Type B pancreatic cell (in vitro differentiated cells): ENCODE measurements at regions not wholly inside any gene's neighbourhood (a gene's known extent, or its start where the extent isn't known, plus 50 kb on each side); places are given as distances from the start of the nearest gene placed in this dataset.
A peak's percentile ranks its signal among the peaks of the same experiment; 100 is the strongest.
"Not testable (repeated sequence)": the region's sequence is repeated elsewhere in the genome, so short reads cannot be mapped to it uniquely, and the experiment has no call there.

Experiments used
- DNase-seq: peaks from one replicate; pipeline ENCODE4 v3.0.0; 2021; ENCODE audit warnings: mixed read lengths; ENCODE audit not compliant: unreplicated experiment; ENCODE audit errors: extremely low spot score
- H3K27ac Mint-ChIP-seq: 2 replicates; pipeline ENCODE4 v1.8.0; 2021; ENCODE audit warnings: mild to moderate bottlenecking, mixed read lengths
- H3K27me3 Mint-ChIP-seq: 2 replicates; pipeline ENCODE4 v1.8.0; 2021; ENCODE audit warnings: mixed read lengths
- H3K36me3 Mint-ChIP-seq: 2 replicates; pipeline ENCODE4 v1.8.0; 2021; ENCODE audit warnings: mixed read lengths
- H3K4me1 Mint-ChIP-seq: one replicate; pipeline ENCODE4 v1.8.0; 2021; ENCODE audit warnings: mixed read lengths; ENCODE audit not compliant: unreplicated experiment
- H3K4me3 Mint-ChIP-seq: 2 replicates; pipeline ENCODE4 v1.8.0; 2021; ENCODE audit warnings: mild to moderate bottlenecking, mixed read lengths
- H3K9me3 Mint-ChIP-seq: 2 replicates; pipeline ENCODE4 v1.8.0; 2021; ENCODE audit warnings: mixed read lengths
- TF ChIP-seq, protein P1 (sequence below): fragments of 200-600 bp; sonication (generic); conservative IDR thresholded peaks from 2 replicates; pipeline ENCODE4 v1.5.0; 2021; ENCODE audit warnings: antibody characterized with exemption, mild to moderate bottlenecking

- H3K9me3 Mint-ChIP-seq = no peaks in the 10 kb centered on the region
- H3K27me3 Mint-ChIP-seq = no peaks in the 10 kb centered on the region
- no peaks in the 10 kb centered on the region for H3K36me3 Mint-ChIP-seq
- no peak overlapping the region for H3K4me3 Mint-ChIP-seq
- TF ChIP-seq, protein P1, sequence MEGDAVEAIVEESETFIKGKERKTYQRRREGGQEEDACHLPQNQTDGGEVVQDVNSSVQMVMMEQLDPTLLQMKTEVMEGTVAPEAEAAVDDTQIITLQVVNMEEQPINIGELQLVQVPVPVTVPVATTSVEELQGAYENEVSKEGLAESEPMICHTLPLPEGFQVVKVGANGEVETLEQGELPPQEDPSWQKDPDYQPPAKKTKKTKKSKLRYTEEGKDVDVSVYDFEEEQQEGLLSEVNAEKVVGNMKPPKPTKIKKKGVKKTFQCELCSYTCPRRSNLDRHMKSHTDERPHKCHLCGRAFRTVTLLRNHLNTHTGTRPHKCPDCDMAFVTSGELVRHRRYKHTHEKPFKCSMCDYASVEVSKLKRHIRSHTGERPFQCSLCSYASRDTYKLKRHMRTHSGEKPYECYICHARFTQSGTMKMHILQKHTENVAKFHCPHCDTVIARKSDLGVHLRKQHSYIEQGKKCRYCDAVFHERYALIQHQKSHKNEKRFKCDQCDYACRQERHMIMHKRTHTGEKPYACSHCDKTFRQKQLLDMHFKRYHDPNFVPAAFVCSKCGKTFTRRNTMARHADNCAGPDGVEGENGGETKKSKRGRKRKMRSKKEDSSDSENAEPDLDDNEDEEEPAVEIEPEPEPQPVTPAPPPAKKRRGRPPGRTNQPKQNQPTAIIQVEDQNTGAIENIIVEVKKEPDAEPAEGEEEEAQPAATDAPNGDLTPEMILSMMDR = no peak
- DNase-seq = no peak
- H3K27ac Mint-ChIP-seq = no peak overlapping the region
- H3K4me1 Mint-ChIP-seq = peaks cover 23% of the 10 kb centered on the region
These were observed 111.5 kb upstream of the ZNF236 start for GRCh38 chr18:76710646-76711520.

GRCh38 chr18:76709659-76710645, 112.4 kb upstream of the ZNF236 start:
- Mint-ChIP-seq H3K27me3 (no peaks in the 10 kb centered on the region), H3K27ac (peak overlapping the region; percentile 4), H3K4me3 (no peak overlapping the region), H3K4me1 (peaks cover 17% of the 10 kb centered on the region), H3K36me3 (no peaks in the 10 kb centered on the region), H3K9me3 (no peaks in the 10 kb centered on the region)
- TF ChIP-seq, protein P1 = peak; percentile 97
- DNase-seq = no peak

- no peak for DNase-seq
- TF ChIP-seq, protein P1 = no peak
- no peaks in the 10 kb centered on the region for H3K27me3 Mint-ChIP-seq
- no peak overlapping the region for H3K4me3 Mint-ChIP-seq
- H3K4me1 Mint-ChIP-seq = peaks cover 17% of the 10 kb centered on the region
- H3K9me3 Mint-ChIP-seq = no peaks in the 10 kb centered on the region
- H3K27ac Mint-ChIP-seq = no peak overlapping the region
- no peaks in the 10 kb centered on the region for H3K36me3 Mint-ChIP-seq
These were observed 113.5 kb upstream of the ZNF236 start for GRCh38 chr18:76708722-76709353.

GRCh38 chr18:76708071-76708721, 114.2 kb upstream of the ZNF236 start:
- no peak overlapping the region for H3K27ac Mint-ChIP-seq
- no peak overlapping the region for H3K4me3 Mint-ChIP-seq
- H3K27me3 Mint-ChIP-seq = no peaks in the 10 kb centered on the region
- TF ChIP-seq, protein P1 = no peak
- no peaks in the 10 kb centered on the region for H3K36me3 Mint-ChIP-seq
- H3K9me3 Mint-ChIP-seq = no peaks in the 10 kb centered on the region
- no peak for DNase-seq
- H3K4me1 Mint-ChIP-seq = peaks cover 19% of the 10 kb centered on the region

GRCh38 chr18:76707534-76707933, 114.8 kb upstream of the ZNF236 start:
- no peaks in the 10 kb centered on the region for H3K9me3 Mint-ChIP-seq
- TF ChIP-seq, protein P1 = no peak
- peak overlapping the region; percentile 40 for H3K4me3 Mint-ChIP-seq
- no peak for DNase-seq
- H3K27me3 Mint-ChIP-seq = no peaks in the 10 kb centered on the region
- no peaks in the 10 kb centered on the region for H3K36me3 Mint-ChIP-seq
- H3K27ac Mint-ChIP-seq = peak overlapping the region; percentile 1
- peaks cover 21% of the 10 kb centered on the region for H3K4me1 Mint-ChIP-seq

DNA sequence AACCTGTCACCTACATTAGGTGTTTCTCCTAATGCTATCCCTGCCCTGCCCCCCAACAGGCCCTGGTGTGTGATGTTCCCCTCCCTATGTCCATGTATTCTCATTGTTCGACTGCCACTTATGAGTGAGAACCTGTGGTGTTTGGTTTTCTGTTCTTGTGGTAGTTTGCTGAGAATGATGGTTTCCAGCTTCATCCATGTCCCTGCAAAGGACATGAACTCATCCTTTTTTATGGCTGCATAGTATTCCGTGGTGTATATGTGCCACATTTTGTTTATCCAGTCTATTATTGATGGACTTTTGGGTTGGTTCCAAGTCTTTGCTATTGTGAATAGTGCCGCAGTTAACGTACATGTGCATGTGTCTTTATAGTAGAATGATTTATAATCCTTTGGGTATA, 117.8 kb upstream of the ZNF236 start:
- not testable (repeated sequence) for DNase-seq, H3K27ac Mint-ChIP-seq, H3K4me3 Mint-ChIP-seq, H3K36me3 Mint-ChIP-seq, H3K9me3 Mint-ChIP-seq, H3K27me3 Mint-ChIP-seq
- peaks cover 23% of the 10 kb centered on the region for H3K4me1 Mint-ChIP-seq
